Mucosa of descending colon (tissue), 3 donors: ENCODE measurements at regions not wholly inside any gene's neighbourhood (a gene's known extent, or its start where the extent isn't known, plus 50 kb on each side); places are given as distances from the start of the nearest gene placed in this dataset.
A peak's percentile ranks its signal among the peaks of the same experiment; 100 is the strongest.

Experiments
- ATAC-seq: fragments of 200-7000 bp; cut with Tn5 transposase; one replicate; pipeline ENCODE4 v1.9.1; 2020; ENCODE audit warnings: mild to moderate bottlenecking, moderate library complexity
- DNase-seq, 3 donors: peaks; one replicate each; pipeline ENCODE4 v3.0.0-alpha.2; 2020
- H3K36me3 ChIP-seq: fragments of 200-600 bp; one replicate; pipeline ENCODE4 v1.8.0; 2021; ENCODE audit warnings: low read depth, mild to moderate bottlenecking
- H3K4me1 ChIP-seq: fragments of 200-600 bp; one replicate; pipeline ENCODE4 v1.8.0; 2021; ENCODE audit warnings: low read depth, mild to moderate bottlenecking
- H3K4me3 ChIP-seq: fragments of 200-600 bp; one replicate; pipeline ENCODE4 v1.8.0; 2021; ENCODE audit warnings: mild to moderate bottlenecking
- H3K9me3 ChIP-seq: fragments of 200-600 bp; one replicate; pipeline ENCODE4 v1.8.0; 2021; ENCODE audit warnings: mild to moderate bottlenecking
- intact Hi-C, 2 donors: fragments of 100-400 bp; cut with DNase I in 1 of 2; cut with micrococcal nuclease in 1 of 2; formaldehyde crosslinking; loops; one replicate each; pipeline versions ENCODE4 v1.11.0 to v1.11.1; 2022; cut with DNase I, micrococcal nuclease
- TF ChIP-seq, protein P1 (sequence below): fragments of 200-600 bp; IDR thresholded peaks from one replicate; pipeline ENCODE4 v1.8.0; 2022; ENCODE audit warnings: antibody characterized with exemption, mild to moderate bottlenecking
- donor health status: DM: no; HTN: no; CAD: no; lungs with moderate emphysema.
- donor health status: DM: no; HTN: no; CAD: no.
- donor health status: DM: no; HTN: yes; CAD: no.

- ATAC-seq (no peak), DNase-seq (peak in 1 of 3 donors; percentile 39)
- no peaks in the 10 kb centered on the region for H3K9me3 ChIP-seq
- TF ChIP-seq, protein P1, sequence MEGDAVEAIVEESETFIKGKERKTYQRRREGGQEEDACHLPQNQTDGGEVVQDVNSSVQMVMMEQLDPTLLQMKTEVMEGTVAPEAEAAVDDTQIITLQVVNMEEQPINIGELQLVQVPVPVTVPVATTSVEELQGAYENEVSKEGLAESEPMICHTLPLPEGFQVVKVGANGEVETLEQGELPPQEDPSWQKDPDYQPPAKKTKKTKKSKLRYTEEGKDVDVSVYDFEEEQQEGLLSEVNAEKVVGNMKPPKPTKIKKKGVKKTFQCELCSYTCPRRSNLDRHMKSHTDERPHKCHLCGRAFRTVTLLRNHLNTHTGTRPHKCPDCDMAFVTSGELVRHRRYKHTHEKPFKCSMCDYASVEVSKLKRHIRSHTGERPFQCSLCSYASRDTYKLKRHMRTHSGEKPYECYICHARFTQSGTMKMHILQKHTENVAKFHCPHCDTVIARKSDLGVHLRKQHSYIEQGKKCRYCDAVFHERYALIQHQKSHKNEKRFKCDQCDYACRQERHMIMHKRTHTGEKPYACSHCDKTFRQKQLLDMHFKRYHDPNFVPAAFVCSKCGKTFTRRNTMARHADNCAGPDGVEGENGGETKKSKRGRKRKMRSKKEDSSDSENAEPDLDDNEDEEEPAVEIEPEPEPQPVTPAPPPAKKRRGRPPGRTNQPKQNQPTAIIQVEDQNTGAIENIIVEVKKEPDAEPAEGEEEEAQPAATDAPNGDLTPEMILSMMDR, result no peak
- intact Hi-C loops, result no loop called here
- H3K4me3 ChIP-seq, result no peak overlapping the region
- no peaks in the 10 kb centered on the region for H3K4me1 ChIP-seq
- no peaks in the 10 kb centered on the region for H3K36me3 ChIP-seq
These were observed 114.9 kb downstream of the PTPRS start for GRCh38 chr19:5225486-5226345.

DNA sequence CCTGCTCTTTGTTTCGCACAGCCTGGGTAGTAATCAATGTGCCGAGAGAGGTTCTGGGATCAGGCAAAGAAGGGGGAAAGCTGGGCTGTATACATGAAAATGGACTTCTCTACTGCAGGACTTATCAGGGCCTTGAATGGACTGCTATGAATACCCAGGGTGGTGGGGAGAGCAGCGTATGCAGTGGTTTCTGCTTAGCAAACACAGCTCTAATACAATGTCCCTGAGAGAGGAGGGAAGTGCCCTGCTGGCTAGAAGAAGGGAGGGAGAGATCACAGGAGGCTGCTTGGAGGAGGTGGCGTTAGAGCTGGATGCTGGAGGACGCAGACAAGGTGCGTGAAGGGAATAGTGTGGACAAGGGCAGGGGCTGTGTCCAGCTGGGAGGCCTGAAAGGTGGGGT lies 116.1 kb downstream of the PTPRS start:
- H3K4me1 ChIP-seq, result no peaks in the 10 kb centered on the region
- no peak for ATAC-seq
- H3K36me3 ChIP-seq, result no peaks in the 10 kb centered on the region
- intact Hi-C loops, result no loop called here
- no peak overlapping the region for H3K4me3 ChIP-seq
- H3K9me3 ChIP-seq, result no peaks in the 10 kb centered on the region
- TF ChIP-seq, protein P1, result no peak
- no peak for DNase-seq

DNA sequence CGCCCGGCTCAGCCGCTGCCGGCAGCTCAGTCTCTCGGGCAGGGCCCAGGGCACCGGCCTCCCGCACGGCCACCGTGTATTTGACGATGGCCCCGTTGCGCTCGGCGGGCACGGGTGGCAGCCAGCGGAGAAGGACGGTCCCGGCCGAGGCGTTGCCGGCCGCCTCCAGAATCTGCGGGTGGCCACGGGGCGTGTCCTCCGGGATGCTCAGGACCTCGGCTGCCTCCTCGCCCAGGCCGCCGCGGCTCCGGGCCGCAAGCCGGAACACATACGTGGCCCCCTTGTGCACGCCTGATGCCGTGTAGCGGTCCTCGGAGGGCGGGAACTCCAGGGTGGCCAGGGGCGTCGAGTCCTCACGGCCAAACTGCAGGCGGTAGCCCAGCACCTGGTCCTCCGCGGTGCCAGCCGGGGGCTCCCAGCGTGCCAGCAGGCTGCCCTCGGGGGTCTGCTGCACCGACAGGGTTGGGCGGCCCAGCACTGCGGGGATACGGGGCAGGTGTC lies 117.7 kb downstream of the PTPRS start:
- Histone ChIP-seq H3K9me3 (no peaks in the 10 kb centered on the region), H3K4me1 (no peaks in the 10 kb centered on the region), H3K36me3 (no peaks in the 10 kb centered on the region), H3K4me3 (no peak overlapping the region)
- DNase-seq, result no peak
- TF ChIP-seq, protein P1, result no peak
- intact Hi-C loops, result no loop called here
- no peak for ATAC-seq

- DNase-seq (no peak), ATAC-seq (no peak)
- Histone ChIP-seq H3K4me1 (no peaks in the 10 kb centered on the region), H3K4me3 (no peak overlapping the region), H3K36me3 (no peaks in the 10 kb centered on the region), H3K9me3 (no peaks in the 10 kb centered on the region)
- intact Hi-C loops, result no loop called here
- TF ChIP-seq, protein P1, result no peak
These were observed 118.4 kb downstream of the PTPRS start for GRCh38 chr19:5222178-5222577.

GRCh38 chr19:5220866-5221265 lies 119.7 kb downstream of the PTPRS start:
- ATAC-seq, result no peak
- TF ChIP-seq, protein P1, result no peak
- Histone ChIP-seq H3K36me3 (no peaks in the 10 kb centered on the region), H3K4me1 (no peaks in the 10 kb centered on the region), H3K9me3 (no peaks in the 10 kb centered on the region), H3K4me3 (no peak overlapping the region)
- intact Hi-C loops, result no loop called here
- DNase-seq, result no peak
